Urinary bladder (tissue), 3 donors: ENCODE measurements at regions not wholly inside any gene's neighbourhood (a gene's known extent, or its start where the extent isn't known, plus 50 kb on each side); places are given as distances from the start of the nearest gene placed in this dataset.

Experiments used
- DNase-seq: peaks from one replicate; pipeline ENCODE4 v3.0.0-alpha.2; 2015; ENCODE audit errors: extremely low spot score
- H3K27ac ChIP-seq: one replicate; pipeline ENCODE4 v1.5.1; 2013; ENCODE audit warnings: low read depth, mild to moderate bottlenecking, moderate library complexity
- H3K36me3 ChIP-seq: one replicate; pipeline ENCODE4 v1.6.1; 2013; ENCODE audit warnings: mild to moderate bottlenecking, moderate library complexity; ENCODE audit not compliant: insufficient read depth
- H3K4me1 ChIP-seq: one replicate; pipeline ENCODE4 v1.6.1; 2013; ENCODE audit warnings: mild to moderate bottlenecking, moderate library complexity; ENCODE audit not compliant: insufficient read depth
- H3K4me3 ChIP-seq: one replicate; pipeline ENCODE4 v1.5.1; 2013; ENCODE audit warnings: low read depth, low read length
- WGBS: extraction: QIAGEN DNeasy Blood & Tissue Kit; methylation state at CpG from one replicate; pipeline ENCODE4 v1.1.7; 2013; 5-methylcytosine and 5-hydroxymethylcytosine counted together
- donor health status: healthy with polysubstance abuse.
- donor health status: healthy.

DNA sequence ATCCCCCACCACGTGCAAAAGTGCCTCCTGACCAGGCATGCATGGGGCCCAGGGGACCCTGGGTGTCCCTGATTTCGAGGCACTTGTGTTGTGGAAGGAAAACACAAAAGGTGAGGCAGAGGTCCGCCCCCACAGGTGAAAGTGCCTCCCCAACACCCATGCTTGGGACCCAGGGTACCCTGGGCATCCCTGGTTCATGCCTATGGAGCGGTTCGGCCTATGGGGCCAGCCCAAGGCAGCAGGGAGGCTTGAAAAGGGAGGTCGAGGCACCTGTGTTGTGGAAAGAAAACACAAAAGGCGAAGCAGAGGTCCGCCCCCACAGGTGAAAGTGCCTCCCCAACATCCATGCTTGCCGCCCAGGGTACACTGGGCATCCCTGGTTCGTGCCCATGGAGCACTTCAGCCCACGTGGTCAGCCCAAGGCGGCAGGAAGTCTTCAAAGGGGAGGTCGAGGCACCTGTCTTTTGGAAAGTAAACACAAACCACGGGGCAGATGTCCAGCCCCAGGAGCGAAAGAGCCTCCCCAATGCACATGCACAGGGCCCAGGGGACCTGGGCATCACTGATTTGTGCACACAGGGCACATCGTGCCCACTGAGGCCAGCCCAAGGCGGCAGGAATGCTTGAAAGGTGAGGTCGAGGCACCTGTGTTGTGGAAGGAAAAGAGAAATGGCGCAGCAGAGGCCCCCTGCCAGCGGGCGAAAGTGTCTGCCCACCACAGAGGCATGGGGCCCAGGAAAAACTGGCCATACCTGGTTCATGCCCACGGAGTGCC lies 375.5 kb downstream of the ALG10 start:
- no peaks in the 10 kb centered on the region for H3K36me3 ChIP-seq
- no peak for DNase-seq
- no peak overlapping the region for H3K27ac ChIP-seq
- no peaks in the 10 kb centered on the region for H3K4me1 ChIP-seq
- H3K4me3 ChIP-seq = no peak overlapping the region
- WGBS = 67% methylated on average over 22 of the region's 22 CpGs

GRCh38 chr12:34398366-34398705 lies 376.0 kb downstream of the ALG10 start:
- no peaks in the 10 kb centered on the region for H3K4me1 ChIP-seq
- DNase-seq = no peak
- H3K4me3 ChIP-seq = no peak overlapping the region
- 58% methylated on average over 16 of the region's 16 CpGs for WGBS
- no peak overlapping the region for H3K27ac ChIP-seq
- no peaks in the 10 kb centered on the region for H3K36me3 ChIP-seq

DNA sequence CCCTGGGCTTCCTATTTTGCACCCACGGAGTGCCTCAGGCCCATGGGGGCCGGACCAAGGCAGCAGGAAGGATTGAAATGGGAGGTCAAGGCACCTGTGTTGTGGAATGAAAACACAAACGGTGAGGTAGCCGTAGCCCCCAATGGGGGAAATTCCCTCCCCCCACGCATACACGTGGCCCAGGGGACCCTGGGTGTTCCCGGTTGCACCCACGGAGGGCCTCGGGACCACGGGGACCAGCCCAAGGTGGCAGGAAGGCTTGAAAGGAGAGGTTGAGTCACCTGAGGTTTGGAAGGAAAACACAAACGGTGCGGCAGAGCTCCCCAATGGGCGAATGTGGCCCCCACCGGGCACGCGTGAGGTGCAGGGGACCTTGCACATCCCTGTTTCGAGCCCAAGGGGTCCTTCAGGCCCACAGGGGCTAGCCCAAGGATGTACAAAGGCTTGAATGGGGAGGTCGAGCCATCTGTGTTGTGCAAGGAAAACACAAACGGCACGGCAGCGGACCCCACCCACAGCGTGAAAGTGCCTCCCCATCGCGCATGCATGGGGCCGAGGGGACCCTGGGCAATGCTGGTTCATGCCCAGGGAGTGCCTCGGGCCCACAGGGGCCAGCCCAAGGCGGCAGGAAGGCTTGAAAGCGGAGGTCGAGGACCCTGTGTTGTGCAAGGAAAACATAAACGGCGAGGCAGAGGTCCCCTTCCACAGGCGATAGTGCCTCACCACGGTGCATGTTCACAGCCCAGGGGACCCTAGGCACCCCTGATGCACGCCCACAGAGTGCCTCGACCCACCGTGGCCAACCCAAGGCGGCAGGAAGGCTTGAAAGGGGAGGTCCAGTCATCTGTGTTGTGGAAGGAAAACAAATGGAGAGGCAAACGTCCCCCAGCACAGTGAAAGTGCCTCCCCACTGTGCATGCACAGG lies 376.7 kb downstream of the ALG10 start:
- H3K4me3 ChIP-seq = no peak overlapping the region
- H3K27ac ChIP-seq = no peak overlapping the region
- 64% methylated on average over 38 of the region's 38 CpGs for WGBS
- no peaks in the 10 kb centered on the region for H3K36me3 ChIP-seq
- no peak for DNase-seq
- no peaks in the 10 kb centered on the region for H3K4me1 ChIP-seq

GRCh38 chr12:34399631-34400410 lies 377.5 kb downstream of the ALG10 start:
- Histone ChIP-seq H3K4me1 (no peaks in the 10 kb centered on the region), H3K27ac (no peak overlapping the region), H3K36me3 (no peaks in the 10 kb centered on the region), H3K4me3 (no peak overlapping the region)
- WGBS = 68% methylated on average over 23 of the region's 23 CpGs
- DNase-seq = no peak

- Histone ChIP-seq H3K4me3 (no peak overlapping the region), H3K4me1 (no peaks in the 10 kb centered on the region), H3K36me3 (no peaks in the 10 kb centered on the region), H3K27ac (no peak overlapping the region)
- 75% methylated on average over 12 of the region's 12 CpGs for WGBS
- DNase-seq = no peak
Measured at GRCh38 chr12:34400411-34400881, 378.1 kb downstream of the ALG10 start.

DNA sequence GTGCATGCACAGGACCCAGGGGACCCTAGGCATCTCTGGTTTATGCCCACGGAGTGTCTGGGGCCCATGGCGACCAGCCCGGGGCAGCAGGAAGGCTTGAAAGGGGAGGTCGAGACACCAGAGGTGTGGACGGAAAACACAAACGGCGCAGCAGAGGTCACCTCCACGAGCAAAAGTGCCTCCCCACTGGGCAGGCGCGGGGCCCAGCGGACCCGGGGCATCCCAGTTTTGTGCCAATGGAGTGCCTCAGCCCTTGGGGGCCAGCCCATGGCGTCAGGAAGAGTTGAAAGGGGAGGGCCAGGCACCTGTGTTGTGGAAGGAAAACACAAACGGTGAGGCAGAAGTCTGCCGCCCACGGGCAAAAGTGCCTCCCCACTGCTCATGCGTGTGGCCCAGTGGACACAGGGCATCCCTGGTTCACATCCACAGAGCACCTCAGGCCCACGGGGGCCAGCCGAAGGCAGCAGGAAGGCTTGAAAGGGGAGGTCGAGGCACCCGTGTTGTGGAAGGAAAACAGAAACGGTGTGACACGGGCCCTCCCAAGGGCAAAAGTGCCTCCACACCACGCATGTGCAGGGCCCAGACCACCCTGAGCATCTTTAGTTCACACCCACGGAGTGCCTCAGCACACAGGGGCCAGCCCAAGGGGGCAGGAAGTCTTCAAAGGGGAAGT lies 378.8 kb downstream of the ALG10 start:
- H3K27ac ChIP-seq = no peak overlapping the region
- DNase-seq = no peak
- H3K4me3 ChIP-seq = no peak overlapping the region
- H3K4me1 ChIP-seq = no peaks in the 10 kb centered on the region
- no peaks in the 10 kb centered on the region for H3K36me3 ChIP-seq
- WGBS = 68% methylated on average over 25 of the region's 25 CpGs

DNA sequence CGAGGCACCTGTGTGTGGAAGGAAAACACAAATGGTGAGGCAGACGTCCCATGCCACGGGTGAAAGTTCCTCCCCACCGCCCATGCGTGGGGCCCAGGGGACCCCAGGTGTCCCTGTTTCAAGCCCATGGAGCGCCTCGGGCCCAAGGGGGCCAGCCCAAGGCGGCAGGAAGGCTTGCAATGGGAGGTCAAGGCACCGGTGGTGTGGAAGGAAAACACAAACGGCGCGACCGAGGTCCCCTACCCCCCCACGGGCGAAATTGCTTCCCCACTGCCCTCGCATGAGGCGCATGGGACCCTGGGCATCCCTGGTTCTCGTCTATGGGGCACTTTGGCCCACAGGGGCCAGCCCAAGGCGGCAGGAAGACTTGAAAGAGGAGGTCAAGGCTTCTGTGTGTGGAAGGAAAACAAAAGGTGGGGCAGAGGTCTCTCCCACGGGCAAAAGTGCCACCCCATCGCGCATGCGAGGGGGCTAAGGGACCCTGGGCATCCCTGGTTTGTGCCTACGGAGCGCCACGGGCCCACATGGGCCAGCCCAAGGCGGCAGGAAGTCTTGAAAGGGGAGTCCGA lies 379.4 kb downstream of the ALG10 start:
- Histone ChIP-seq H3K27ac (no peak overlapping the region), H3K4me1 (no peaks in the 10 kb centered on the region), H3K4me3 (no peak overlapping the region), H3K36me3 (no peaks in the 10 kb centered on the region)
- WGBS = 55% methylated on average over 28 of the region's 28 CpGs
- DNase-seq = no peak

DNA sequence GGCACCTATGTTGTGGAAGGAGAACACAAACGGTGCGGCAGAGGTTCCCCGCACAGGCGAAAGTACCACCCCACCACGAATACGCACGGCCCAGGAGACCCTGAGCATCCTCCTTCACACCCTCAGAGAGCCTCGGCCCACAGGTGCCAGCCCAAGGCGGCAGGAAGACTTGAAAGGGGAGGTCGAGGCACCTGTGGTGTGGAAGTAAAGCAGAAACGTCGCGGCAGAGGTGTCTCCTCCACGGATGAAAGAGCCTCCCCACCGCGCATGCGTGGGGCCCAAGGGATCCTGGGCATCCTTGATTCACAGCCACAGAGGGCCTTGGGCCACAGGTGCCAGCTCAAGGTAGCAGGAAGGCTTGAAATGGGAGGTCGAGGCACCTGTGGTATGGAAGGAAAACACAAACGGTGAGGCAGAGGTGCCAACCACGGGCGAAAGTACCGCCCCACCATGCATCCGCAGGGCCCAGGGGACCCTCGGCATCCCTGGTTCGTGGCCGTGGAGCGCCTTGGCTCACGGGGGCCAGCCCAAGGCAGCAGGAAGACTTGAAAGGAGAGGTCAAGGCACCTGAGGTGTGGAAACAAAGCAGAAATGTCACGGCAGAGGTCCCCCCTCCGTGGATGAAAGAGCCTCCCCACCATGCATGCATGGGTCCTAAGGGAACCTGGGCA lies 380.1 kb downstream of the ALG10 start:
- no peaks in the 10 kb centered on the region for H3K4me1 ChIP-seq
- no peak overlapping the region for H3K27ac ChIP-seq
- no peak for DNase-seq
- no peak overlapping the region for H3K4me3 ChIP-seq
- WGBS = 67% methylated on average over 30 of the region's 30 CpGs
- no peaks in the 10 kb centered on the region for H3K36me3 ChIP-seq

DNA sequence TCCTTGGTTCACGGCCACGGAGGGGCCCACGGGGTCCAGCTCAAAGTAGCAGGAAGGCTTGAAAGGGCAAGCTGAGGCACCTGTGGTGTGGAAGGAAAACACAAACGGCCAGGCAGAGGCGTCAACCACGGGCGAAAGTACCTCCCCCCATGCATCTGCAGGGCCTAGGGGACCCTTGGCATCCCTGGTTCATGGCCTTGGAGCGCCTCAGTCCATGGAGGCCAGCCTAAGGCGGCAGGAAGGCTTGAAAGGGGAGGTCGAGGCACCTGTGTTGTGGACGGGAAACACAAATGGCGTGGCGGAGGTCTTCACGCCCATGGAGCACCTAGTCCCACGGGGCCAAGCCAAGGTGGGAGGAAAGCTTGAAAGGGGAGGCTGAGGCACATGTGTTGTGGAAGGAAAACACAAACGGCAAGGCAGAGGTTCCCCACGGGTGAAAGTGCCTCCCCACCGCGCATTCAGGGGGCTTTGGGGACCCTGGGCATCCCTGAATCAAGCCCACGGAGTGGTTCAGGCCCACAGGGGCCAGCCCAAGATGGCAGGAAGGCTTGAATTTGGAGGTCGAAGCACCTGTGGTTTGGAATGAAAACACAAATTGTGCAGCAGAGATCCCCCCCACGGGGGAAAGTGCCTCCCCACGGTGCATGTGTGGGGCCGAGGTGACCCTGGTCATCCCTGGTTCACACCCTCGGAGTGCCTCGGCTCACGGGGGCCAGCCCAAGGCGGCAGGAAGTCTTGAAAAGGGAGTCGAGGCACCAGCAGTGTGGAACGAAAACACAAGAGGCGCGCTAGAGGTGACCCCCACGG lies 380.8 kb downstream of the ALG10 start:
- 73% methylated on average over 33 of the region's 33 CpGs for WGBS
- Histone ChIP-seq H3K27ac (no peak overlapping the region), H3K4me3 (no peak overlapping the region), H3K4me1 (no peaks in the 10 kb centered on the region), H3K36me3 (no peaks in the 10 kb centered on the region)
- DNase-seq = no peak

GRCh38 chr12:34403706-34404376 lies 381.5 kb downstream of the ALG10 start:
- WGBS = 58% methylated on average over 19 of the region's 19 CpGs

DNA sequence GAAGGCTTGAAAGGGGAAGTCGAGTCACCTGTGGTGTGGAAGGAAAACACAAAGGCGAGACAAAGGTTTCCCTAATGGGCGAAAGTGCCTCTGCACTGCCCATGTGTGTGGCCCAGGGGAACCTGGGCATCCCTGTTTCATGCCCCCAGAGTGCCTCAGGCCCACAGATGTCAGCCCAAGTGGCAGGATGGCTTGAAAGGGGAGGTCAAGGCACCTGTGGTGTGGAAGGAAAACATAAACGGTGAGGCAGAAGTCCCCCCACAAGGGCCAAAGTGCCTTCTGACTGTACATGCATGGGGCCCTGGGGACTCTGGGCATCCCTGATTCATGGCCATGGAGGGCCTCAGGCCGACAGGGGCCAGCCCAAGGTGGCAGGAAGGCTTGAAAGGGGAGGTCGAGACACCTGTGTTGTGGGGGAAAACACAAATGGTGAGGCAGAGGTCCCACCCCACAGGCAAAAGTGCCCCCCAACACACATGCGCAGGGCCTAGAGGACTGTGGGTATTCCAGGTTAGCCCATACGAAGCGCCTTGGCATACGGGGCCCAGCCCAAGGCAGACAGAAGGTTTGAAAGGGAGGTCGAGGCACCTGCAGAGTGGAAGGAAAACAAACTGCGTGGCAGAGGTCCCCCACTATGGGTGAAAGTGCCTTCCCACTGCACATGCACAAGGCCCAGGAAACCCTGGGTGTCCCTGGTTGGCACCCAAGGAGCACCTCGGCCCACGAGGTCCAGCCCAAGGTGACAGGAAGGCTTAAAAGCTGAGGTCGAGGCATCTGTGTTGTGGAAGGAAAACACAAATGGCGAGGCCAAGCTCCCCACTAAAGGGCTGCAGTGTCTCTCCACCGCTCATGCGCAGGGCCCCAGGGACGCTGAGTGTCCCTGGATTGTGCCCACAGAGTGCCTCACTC lies 382.3 kb downstream of the ALG10 start:
- WGBS = 67% methylated on average over 19 of the region's 19 CpGs
- Histone ChIP-seq H3K4me1 (no peaks in the 10 kb centered on the region), H3K27ac (no peak overlapping the region), H3K4me3 (no peak overlapping the region), H3K36me3 (no peaks in the 10 kb centered on the region)
- DNase-seq = no peak

More at GRCh38 chr12:34403706-34404376, 381.5 kb downstream of the ALG10 start:
- Histone ChIP-seq H3K4me3 (no peak overlapping the region), H3K36me3 (no peaks in the 10 kb centered on the region), H3K4me1 (no peaks in the 10 kb centered on the region), H3K27ac (no peak overlapping the region)
- DNase-seq = no peak
